Bone marrow (tissue), 2 donors: ENCODE measurements at regions not wholly inside any gene's neighbourhood (a gene's known extent, or its start where the extent isn't known, plus 50 kb on each side); places are given as distances from the start of the nearest gene placed in this dataset.

Experiments
- DNase-seq, 2 donors: peaks; one replicate each; lab custom pipeline; 2025; lab: John Stamatoyannopoulos, UW

- no peak for DNase-seq
Measured at GRCh38 chr16:51723036-51723724, 572.1 kb upstream of the SALL1 start.

GRCh38 chr16:51722467-51722866, 571.4 kb upstream of the SALL1 start:
- DNase-seq = no peak

GRCh38 chr16:51719376-51719775, 568.3 kb upstream of the SALL1 start:
- no peak for DNase-seq

- DNase-seq = no peak
Measured at GRCh38 chr16:51716195-51716594, 565.1 kb upstream of the SALL1 start.

GRCh38 chr16:51713502-51713901, 562.4 kb upstream of the SALL1 start:
- no peak for DNase-seq

GRCh38 chr16:51710905-51711563, 560.0 kb upstream of the SALL1 start:
- DNase-seq = no peak

- no peak for DNase-seq
Measured at GRCh38 chr16:51710186-51710585, 559.1 kb upstream of the SALL1 start.

- DNase-seq = no peak
Measured at GRCh38 chr16:51708861-51709260, 557.8 kb upstream of the SALL1 start.

- no peak for DNase-seq
Measured at GRCh38 chr16:51707666-51708065, 556.6 kb upstream of the SALL1 start.

GRCh38 chr16:51705142-51705541, 554.1 kb upstream of the SALL1 start:
- DNase-seq = no peak

- no peak for DNase-seq
Measured at GRCh38 chr16:51701025-51701424, 550.0 kb upstream of the SALL1 start.

GRCh38 chr16:51699686-51700396, 548.8 kb upstream of the SALL1 start:
- DNase-seq = no peak

- DNase-seq = no peak
Measured at GRCh38 chr16:51698647-51699046, 547.6 kb upstream of the SALL1 start.

GRCh38 chr16:51697454-51697853, 546.4 kb upstream of the SALL1 start:
- no peak for DNase-seq

- no peak for DNase-seq
Measured at GRCh38 chr16:51696376-51696775, 545.3 kb upstream of the SALL1 start.

GRCh38 chr16:51691109-51691508, 540.0 kb upstream of the SALL1 start:
- no peak for DNase-seq

GRCh38 chr16:51685498-51685897, 534.4 kb upstream of the SALL1 start:
- DNase-seq = no peak

GRCh38 chr16:51683882-51684281, 532.8 kb upstream of the SALL1 start:
- no peak for DNase-seq

- DNase-seq = no peak
Measured at GRCh38 chr16:51682905-51683304, 531.8 kb upstream of the SALL1 start.

GRCh38 chr16:51674615-51675014, 523.5 kb upstream of the SALL1 start:
- DNase-seq = no peak

- DNase-seq = no peak
Measured at GRCh38 chr16:51670527-51670926, 519.5 kb upstream of the SALL1 start.

- DNase-seq = no peak
Measured at GRCh38 chr16:51666821-51667220, 515.8 kb upstream of the SALL1 start.

- DNase-seq = no peak
Measured at GRCh38 chr16:51666074-51666473, 515.0 kb upstream of the SALL1 start.
